Epidermal melanocyte (primary cell): ENCODE measurements at regions not wholly inside any gene's neighbourhood (a gene's known extent, or its start where the extent isn't known, plus 50 kb on each side); places are given as distances from the start of the nearest gene placed in this dataset.
"Not testable (repeated sequence)": the region's sequence is repeated elsewhere in the genome, so short reads cannot be mapped to it uniquely, and the experiment has no call there.

Experiments used
- DNase-seq: peaks from one replicate; pipeline ENCODE4 v3.0.0; 2011; ENCODE audit warnings: low spot score; ENCODE audit not compliant: insufficient read length

DNA sequence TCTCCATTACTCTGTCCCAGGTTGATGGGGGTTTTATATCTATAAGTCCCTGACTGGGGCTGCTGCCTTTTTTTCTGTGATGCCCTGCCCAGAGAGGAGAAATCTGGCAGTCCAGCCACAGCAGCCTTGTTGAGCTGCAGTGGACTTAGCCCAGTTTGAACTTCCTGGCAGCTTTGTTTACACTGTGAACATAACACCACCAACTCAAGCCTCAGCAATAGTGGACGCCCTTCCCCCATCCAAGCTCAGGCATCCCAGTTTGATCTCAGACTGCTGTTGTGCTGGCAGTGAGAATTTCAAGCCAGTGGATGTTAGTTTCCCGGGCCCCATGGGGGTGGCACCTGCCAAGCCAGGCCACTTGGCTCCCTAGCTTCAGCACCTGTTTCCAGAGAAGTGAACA lies 298.5 kb upstream of the KDM5D start:
- no peak for DNase-seq

DNA sequence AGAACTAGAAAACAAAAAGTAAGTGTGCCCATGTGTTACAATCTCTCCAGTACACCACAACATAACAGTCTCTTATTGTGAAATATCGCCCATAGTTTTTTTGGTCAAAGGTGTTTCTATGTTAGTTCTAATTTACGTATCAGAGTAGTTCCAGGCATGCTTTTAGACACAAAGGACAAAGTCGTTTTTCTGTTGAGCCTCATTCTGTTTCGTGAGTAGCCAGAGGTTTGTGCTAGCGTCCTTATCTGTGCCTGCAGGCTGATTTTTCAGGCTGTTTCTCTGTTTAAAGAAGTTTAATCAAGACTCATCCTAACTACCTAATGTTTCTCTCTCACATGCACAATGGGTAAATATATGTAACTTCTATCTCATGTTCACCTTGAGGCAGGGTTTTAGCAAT lies 281.1 kb upstream of the KDM5D start:
- no peak for DNase-seq

DNA sequence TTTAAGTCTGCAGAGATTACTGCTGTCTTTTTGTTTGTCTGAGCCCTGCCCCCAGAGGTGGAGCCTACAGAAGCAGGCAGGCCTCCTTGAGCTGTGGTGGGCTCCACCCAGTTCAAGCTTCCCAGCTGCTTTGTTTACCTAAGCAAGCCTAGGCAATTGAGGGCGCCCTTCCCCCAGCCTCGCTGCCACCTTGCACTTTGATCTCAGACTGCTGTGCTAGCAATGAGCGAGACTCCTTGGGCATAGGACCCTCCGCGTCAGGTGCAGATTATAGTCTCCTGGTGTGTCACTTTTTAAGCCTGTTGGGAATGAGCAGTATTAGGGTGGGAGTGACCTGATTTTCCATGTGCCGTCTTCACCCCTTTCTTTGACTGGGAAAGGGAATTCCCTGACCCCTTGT lies 248.9 kb upstream of the KDM5D start:
- not testable (repeated sequence) for DNase-seq

DNA sequence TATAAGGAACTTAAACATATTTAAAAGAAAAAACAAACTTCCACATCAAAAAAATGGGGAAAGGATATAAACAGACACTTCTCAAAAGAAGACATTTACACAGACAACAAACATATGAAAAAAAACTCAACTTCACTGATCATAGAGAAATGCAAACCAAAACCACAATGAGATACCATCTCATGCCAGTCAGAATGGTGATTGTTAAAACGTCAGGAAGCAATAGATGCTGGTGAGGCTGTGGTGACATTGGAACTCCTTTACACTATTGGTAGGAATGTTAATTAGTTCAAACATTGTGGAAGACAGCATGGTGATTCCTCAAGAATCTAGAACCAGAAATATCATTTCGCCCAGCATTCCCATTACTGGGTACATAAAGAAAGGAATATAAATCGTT lies 228.5 kb upstream of the KDM5D start:
- DNase-seq = no peak

DNA sequence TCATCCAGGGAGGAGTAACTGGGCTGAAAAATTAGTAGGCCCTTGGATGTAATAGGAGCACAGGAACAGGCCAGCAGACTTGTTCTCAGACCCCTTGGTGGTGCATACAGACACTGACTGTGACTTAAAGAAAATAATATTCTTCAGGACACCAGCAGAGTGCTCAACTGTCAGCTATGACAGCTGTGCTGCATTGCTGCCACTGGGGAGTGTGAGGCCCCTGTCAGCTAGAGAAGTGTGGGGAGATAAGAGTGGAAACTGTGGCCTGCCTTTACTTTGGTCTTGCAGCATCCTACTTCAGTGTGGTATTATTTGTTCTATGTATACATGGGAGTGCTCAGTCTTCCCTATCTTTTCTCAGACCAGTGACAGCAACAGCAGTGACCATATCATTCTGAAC lies 203.2 kb upstream of the KDM5D start:
- no peak for DNase-seq

DNA sequence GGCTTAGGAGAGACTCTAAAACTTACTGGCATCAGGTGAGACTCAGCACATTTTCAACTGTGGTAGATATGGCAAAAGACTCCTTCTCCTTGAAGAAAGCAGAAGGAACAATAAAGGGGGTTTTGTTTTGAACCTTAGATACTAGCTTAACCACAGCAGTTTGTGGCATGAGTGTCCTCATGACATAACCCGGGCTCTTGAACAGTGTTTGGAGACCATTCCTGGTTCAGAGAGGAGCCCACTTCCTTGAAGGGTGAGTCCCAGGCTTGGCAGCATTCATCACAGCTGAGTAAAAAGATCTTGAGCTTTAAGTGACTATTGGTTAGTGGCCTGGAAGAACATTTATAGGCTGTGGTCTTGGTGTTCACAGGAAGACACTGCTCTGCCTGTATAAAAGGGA lies 154.5 kb upstream of the KDM5D start:
- no peak for DNase-seq

DNA sequence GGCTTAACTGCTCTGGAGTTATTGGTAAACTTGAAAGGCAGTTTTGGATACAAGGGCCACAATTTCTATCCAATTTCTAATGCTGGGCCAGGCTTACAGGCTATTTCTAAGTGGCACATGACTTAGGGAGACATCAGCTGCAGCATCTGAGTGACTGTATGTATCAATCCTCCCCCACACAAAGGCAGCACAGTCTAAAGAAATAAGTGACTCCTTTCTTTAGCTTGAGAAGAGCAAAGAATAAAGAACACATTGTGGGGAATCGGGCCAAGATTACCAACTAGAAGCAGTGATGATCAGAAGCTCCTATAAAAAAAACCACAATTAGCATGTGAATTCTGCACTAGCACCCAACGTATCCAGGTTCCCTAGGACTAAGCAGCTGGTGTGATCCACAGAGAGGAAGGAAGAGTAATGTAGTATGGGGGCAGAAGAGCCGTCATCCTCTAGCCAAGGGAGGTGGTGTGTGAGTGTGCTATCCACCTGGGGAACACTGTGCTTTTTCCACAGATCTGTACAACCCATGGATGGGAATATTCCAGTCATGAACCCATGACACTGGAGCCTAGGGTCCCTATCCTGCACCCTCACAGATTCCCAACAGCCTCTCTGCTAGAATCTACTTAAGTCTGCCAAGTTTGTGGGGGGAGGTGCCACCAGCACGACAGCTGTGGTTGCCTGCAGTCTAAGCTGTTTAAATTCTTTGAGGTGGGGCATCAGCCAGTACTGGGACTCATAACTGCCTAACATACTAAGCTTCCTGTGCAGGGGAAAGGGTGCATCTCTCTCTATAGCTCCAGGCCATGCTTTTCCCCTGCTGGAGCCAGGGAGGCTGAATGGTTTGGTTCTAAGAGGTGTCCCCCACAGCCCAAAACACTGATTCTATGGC lies 147.8 kb upstream of the KDM5D start:
- DNase-seq = peak; percentile 77

DNA sequence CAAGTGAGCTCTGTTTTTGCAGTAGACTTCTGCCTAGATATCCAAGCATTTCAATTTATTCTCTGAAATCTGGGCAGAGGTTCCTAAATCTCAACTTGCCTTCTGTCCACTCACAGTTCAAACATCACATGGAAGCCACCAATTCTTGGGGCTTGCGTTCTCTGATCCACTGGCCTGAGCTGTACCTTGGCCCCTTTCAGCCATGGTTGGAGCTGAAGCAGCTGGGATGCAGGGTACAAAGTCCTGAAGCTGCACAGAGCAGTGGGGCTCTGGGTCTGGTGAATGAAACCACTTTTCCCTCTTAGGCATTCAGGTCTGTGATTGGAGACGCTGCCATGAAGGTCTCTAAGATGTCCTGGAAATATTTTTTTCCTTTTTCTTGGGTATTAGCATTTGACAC lies 137.6 kb upstream of the KDM5D start:
- no peak for DNase-seq

DNA sequence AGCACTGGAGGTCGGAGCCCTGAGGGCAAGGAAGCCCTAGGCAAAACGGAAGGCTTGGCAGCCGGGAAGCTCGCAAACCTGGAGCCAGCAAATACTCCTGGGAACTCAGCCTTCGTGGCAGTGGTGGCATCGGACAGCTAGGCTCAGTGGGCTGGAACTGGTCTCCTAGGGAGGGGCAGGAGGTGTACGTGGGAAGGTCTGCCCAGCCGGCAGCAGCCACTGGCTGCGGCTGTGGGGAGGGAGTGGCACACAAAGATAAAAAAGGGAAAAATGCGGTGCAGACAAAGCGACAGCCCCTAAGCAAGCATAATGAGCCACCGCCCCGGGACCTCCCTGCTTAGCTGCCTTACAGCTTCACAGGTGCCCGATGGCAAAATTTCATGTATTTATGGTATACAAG lies 125.2 kb upstream of the KDM5D start:
- no peak for DNase-seq

DNA sequence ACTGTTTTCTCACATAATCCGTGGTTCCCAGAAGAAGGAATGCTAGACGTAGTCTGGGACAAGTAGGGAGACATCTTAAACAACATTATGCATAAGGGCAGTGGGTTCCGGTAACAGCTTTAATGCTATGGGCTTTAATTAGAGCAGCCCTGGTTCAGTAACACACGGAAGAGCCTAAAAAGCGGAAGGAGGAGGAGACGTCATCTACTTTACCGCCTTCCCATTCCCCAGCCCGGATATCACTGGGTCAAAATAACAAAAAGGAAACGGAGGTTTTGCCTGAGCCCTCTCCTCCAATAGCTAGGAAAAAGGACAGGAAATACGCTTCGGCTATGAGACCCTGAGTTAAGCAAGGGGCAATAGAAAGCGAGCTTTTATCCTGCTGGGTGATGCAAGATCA lies 124.8 kb upstream of the KDM5D start:
- no peak for DNase-seq

DNA sequence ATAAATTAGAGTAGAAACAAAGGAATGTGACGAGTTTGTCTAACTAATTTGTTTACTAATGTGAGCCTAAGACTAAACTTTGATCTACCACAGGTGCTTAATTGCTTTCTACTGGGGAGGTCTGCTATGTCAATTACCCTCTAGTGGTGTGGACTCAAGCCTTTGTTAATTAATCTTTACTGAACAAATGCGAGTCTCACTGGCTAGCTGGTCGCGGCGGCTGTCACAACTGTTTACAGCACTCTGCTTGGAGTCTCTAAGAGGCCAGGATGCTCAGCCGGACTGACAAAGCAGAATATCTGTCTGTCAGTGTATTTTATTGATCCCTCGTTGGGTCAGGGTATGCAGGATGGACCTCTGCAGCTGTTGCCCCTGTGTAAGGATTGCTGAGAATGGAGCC lies 124.1 kb upstream of the KDM5D start:
- no peak for DNase-seq

DNA sequence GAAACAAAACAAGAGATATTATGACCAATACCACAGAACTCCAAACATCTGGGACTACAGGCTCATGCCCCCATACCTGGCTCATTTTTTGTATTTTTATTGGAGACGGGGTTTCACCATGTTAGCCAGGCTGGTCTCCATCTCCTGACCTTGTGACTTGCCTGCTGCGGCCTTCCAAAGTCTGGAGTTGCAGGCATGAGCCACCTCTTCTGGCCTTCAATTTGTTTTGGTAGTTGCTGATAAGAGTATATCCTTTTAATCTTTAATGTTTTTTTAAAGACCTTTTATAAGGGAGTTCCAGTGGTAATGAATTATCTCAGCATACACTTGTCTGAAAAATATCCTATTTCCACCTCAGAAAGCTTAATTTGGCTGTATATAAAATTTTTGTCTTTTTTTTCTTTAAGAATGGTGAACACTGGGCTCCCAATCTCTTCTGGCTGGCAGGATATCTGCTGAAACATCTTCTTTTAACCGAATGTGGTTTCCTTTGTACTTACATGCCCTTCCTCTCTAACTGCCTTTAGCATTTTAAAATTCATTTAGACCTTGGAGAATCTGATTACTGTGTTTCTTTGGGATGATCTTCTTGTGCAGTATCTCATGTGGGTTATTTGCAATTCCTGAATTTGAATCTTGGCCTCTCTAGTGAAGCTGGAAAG lies 112.1 kb upstream of the KDM5D start:
- DNase-seq = no peak

DNA sequence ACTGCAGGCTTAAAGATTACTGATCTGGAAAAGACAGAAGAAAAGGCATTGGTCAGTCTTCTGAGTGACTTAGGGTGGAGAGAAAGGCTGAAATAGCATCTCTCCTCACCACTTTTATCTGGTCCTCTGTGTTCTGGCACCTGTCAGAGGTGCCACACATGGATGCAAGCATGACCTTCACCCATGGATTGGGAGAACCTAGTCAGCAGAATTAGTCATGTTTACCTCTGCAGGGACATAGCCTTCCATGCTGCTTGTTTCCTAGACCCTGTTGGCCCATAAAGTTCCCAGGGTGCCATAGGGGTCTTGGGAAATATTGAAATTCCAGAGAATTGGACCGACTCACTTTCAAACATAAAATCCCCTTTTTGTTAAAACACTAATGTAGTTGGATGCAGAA lies 98.4 kb upstream of the KDM5D start:
- no peak for DNase-seq

DNA sequence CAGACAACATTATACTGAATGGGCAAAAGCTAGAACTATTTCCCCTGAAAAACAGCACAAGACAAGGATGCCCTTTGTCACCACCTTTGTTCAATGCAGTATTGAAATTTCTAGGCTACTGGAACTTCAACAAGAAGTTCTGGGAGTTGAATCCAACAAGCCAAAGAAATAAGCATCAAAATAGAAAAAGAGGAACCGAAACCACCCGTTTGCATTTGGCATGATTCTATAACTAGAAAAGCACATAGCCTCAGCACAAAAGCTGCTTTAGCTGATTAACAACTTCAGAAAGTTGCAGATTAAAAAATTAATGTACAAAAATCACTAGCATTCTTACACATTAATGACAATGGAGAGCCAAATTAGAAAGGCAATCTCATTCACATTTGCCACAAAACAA lies 79.6 kb upstream of the KDM5D start:
- no peak for DNase-seq

DNA sequence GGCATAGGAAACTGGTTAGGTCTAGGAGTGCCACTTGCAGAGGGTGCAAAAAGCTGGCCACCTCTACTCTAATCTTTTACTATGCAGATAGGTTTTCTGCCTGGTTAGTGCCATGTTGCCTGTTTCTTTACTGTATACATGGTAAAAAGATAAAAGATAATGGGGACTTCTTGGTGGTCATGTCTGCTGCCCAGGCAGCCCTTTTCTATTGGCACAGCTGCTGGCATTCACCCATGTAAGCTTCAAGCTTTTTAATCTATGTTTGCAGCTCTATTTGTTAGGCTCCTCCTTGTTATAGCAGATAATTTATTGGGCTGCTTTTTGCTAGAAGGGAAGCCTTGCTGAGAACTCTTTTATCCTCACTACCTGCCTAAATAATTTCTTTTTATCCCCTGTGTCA lies 74.0 kb upstream of the KDM5D start:
- no peak for DNase-seq

DNA sequence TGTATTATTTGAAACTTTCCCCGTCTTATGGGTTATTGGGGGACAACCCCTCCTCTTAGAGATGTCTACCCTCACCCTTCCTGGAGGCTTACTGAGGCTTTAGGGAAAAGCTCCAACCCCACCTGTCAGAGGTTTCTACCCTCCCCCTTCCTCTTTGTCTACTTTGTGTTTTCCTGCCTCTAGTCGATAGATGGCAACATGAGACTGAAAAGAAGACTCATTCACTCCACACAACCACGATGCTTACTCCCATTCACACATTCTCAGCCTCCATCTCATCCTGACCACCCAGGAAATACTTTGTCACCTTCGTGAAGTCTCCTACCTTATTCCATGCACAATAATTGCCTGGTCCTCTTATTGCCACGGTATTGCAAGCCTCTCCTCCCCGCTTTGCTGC lies 72.4 kb upstream of the KDM5D start:
- no peak for DNase-seq

DNA sequence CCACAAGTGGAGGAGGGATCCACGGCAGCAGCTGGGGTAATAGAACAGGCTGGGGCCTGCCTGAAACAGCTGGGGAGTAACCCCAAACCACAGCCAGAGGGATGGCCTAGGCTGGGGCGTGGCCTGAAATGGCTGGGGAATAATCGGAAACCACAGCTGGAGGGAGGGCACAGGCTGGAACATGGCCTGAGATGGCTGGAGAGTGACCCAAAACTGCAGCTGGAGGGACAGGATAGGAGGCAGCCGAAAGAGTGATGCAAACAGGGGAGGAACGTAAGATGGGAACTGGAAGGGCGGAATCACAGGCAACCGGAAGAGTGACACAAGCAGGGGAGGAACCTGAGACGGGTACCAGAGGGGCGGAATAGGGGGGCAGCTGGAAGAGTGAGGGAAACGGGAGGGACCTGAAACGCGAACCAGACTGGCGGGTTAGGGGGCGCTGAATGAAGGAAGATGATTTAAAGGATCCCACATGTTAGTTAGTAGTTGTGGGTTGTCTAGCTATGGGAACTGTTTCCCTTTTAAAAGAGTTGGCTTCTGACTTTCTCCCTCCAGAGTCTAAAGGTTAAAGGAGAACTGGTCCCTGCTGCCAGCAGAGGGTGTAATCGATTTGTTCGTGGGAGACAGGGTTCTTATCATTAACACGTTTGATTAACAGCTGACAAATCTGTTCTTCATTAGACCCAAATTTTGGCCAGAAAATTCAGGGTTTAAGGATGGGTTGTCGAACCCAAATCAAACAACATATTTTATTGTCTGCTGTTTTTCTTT lies 71.7 kb upstream of the KDM5D start:
- DNase-seq = no peak
